Osteocyte (in vitro differentiated cells): ENCODE measurements at regions not wholly inside any gene's neighbourhood (a gene's known extent, or its start where the extent isn't known, plus 50 kb on each side); places are given as distances from the start of the nearest gene placed in this dataset.

Source experiments
- DNase-seq: peaks from one replicate; pipeline ENCODE4 v3.0.0; 2021; ENCODE audit warnings: mixed read lengths; ENCODE audit not compliant: unreplicated experiment; ENCODE audit errors: extremely low spot score
- H3K27ac Mint-ChIP-seq: one replicate; pipeline ENCODE4 v1.8.0; 2021; ENCODE audit warnings: mild to moderate bottlenecking, mixed read lengths; ENCODE audit not compliant: unreplicated experiment
- H3K27me3 Mint-ChIP-seq: one replicate; pipeline ENCODE4 v1.8.0; 2021; ENCODE audit warnings: mixed read lengths; ENCODE audit not compliant: unreplicated experiment
- H3K36me3 Mint-ChIP-seq: one replicate; pipeline ENCODE4 v1.8.0; 2021; ENCODE audit warnings: mixed read lengths; ENCODE audit not compliant: unreplicated experiment
- H3K4me1 Mint-ChIP-seq: one replicate; pipeline ENCODE4 v1.8.0; 2021; ENCODE audit warnings: mixed read lengths; ENCODE audit not compliant: unreplicated experiment
- H3K4me3 Mint-ChIP-seq: one replicate; pipeline ENCODE4 v1.8.0; 2021; ENCODE audit warnings: mild to moderate bottlenecking, moderate library complexity, mixed read lengths; ENCODE audit not compliant: unreplicated experiment
- H3K9me3 Mint-ChIP-seq: one replicate; pipeline ENCODE4 v1.8.0; 2021; ENCODE audit warnings: mixed read lengths; ENCODE audit not compliant: unreplicated experiment
- CTCF ChIP-seq: fragments of 200-600 bp; sonication (generic); IDR thresholded peaks from 2 replicates; pipeline ENCODE4 v1.5.0; 2021; ENCODE audit warnings: antibody characterized with exemption, mild to moderate bottlenecking, moderate library complexity

DNA sequence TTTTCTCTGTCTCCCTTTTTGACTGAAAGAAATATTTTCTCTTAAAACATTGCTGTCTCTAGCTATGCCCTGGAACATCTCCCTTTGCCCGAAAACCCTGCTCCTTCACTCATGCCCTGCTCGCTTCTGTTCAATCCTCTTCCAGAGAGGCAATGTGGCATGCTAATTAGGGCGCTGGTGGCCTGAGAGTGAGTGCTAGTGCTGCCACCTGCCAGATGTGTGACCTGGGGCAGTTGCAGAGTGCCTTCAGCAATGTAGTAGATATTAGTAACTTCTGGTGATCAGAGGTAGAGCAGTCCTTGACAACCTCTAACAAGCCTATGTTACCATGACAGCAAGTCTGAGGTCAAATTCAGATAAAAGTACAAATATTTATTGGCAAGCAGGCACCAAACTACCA is 119.5 kb upstream of the OSMR start:
- H3K27ac Mint-ChIP-seq: no peak overlapping the region
- H3K4me3 Mint-ChIP-seq: no peak overlapping the region
- H3K36me3 Mint-ChIP-seq: no peaks in the 10 kb centered on the region
- H3K4me1 Mint-ChIP-seq: peaks cover 10% of the 10 kb centered on the region
- DNase-seq: no peak
- no peaks in the 10 kb centered on the region for H3K9me3 Mint-ChIP-seq
- TF ChIP-seq CTCF: no peak
- H3K27me3 Mint-ChIP-seq: no peaks in the 10 kb centered on the region

DNA sequence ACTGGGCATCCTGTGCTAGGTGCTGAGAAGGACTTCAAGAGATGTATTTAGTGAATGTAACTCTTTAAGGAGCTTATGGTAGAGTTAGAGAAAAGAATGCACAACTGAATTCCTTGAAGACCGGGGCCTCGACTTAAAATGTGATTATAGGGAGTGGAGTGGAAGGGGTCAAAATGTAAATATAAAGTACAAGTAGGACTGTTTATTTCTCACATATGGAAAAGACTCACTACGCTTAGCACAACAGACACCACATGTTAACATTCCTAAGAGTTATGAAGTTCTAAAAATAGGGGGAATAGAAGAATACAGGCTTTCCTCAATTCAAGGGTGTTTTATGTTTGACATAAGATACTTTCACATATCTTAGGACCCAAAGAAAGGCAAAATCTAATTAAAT is 117.8 kb upstream of the OSMR start:
- Mint-ChIP-seq H3K4me3 (no peak overlapping the region), H3K27ac (no peak overlapping the region), H3K4me1 (peaks cover 10% of the 10 kb centered on the region), H3K9me3 (no peaks in the 10 kb centered on the region), H3K27me3 (peaks cover under 1% of the 10 kb centered on the region), H3K36me3 (no peaks in the 10 kb centered on the region)
- DNase-seq: no peak
- TF ChIP-seq CTCF: no peak

GRCh38 chr5:38731461-38731860 is 114.4 kb upstream of the OSMR start:
- Mint-ChIP-seq H3K27me3 (peaks cover 15% of the 10 kb centered on the region), H3K4me3 (no peak overlapping the region), H3K27ac (no peak overlapping the region), H3K36me3 (no peaks in the 10 kb centered on the region), H3K9me3 (no peaks in the 10 kb centered on the region), H3K4me1 (peaks cover 3% of the 10 kb centered on the region)
- TF ChIP-seq CTCF: no peak
- DNase-seq: no peak

DNA sequence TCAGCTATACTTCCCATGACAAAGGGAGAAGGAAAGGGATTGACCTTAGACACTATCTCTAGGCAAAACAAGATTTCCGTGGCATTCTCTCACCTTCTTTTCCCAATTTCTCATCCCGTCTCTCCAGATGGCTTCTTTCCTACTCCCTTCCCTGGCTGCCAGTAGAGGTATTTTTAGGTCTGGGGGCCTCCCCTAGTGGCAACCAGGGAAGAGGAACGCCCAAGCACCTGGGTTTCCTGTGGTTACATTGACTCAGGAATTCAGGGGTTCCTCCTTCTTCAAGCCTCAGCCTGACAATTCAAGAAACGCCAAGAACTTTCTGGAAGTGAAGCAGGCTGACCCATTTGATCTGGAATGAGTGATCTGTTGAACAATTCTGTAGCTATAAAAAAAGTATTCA is 111.5 kb upstream of the OSMR start:
- Mint-ChIP-seq H3K4me3 (no peak overlapping the region), H3K9me3 (no peaks in the 10 kb centered on the region), H3K36me3 (no peaks in the 10 kb centered on the region), H3K27me3 (peaks cover 15% of the 10 kb centered on the region), H3K4me1 (peaks cover 6% of the 10 kb centered on the region), H3K27ac (no peak overlapping the region)
- no peak for DNase-seq
- TF ChIP-seq CTCF: no peak

DNA sequence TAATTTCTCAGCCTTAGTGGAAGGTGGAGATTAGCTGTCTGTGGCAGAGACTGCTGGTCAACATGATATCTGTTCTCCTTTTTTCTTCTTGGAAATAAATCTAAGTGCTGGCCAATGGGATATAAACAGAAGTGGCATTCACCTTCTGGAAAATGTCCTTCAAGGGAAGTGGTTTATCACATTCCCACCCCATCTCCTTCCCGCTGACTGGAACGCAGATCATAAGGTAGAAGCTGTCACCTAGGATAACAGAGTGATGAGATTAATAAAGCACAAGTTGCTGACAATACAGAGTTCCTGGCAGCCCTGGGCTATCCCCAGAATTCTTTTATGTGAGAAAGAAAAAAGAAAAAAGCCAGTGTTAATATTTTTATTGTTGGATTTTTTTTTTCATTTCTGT is 109.7 kb upstream of the OSMR start:
- Mint-ChIP-seq H3K4me1 (peaks cover 10% of the 10 kb centered on the region), H3K27me3 (peaks cover 15% of the 10 kb centered on the region), H3K9me3 (no peaks in the 10 kb centered on the region), H3K27ac (no peak overlapping the region), H3K36me3 (no peaks in the 10 kb centered on the region), H3K4me3 (no peak overlapping the region)
- no peak for TF ChIP-seq CTCF
- DNase-seq: no peak
